WERI-Rb-1 (cell line): ENCODE measurements at regions not wholly inside any gene's neighbourhood (a gene's known extent, or its start where the extent isn't known, plus 50 kb on each side); places are given as distances from the start of the nearest gene placed in this dataset.

Source experiments
- DNase-seq: peaks from one replicate; pipeline ENCODE4 v3.0.0-alpha.2; 2020
- H3K27ac ChIP-seq: fragments of 250-450 bp; sonication (Bioruptor Pico); 2 replicates; pipeline ENCODE4 v1.5.1; 2020; ENCODE audit warnings: mild to moderate bottlenecking, moderate library complexity
- H3K27me3 ChIP-seq: fragments of 250-450 bp; sonication (Bioruptor Pico); 2 replicates; pipeline ENCODE4 v1.5.1; 2021; ENCODE audit warnings: mild to moderate bottlenecking, low read depth, moderate library complexity; ENCODE audit not compliant: insufficient read depth, severe bottlenecking
- H3K36me3 ChIP-seq: fragments of 250-450 bp; sonication (Bioruptor Pico); 2 replicates; pipeline ENCODE4 v1.5.1; 2020; ENCODE audit warnings: mild to moderate bottlenecking, moderate library complexity
- H3K4me3 ChIP-seq: 2 replicates; pipeline ENCODE4 v1.5.1; 2011; ENCODE audit warnings: low read depth, mild to moderate bottlenecking, control low read depth, low read length
- H3K9me3 ChIP-seq: fragments of 250-450 bp; sonication (Bioruptor Pico); 2 replicates; pipeline ENCODE4 v1.5.1; 2021; ENCODE audit warnings: mild to moderate bottlenecking, moderate library complexity; ENCODE audit not compliant: severe bottlenecking
- TF ChIP-seq, protein P1 (sequence below): IDR thresholded peaks from 2 replicates; pipeline ENCODE4 v1.5.1; 2011; ENCODE audit warnings: low read depth, mild to moderate bottlenecking, control low read depth, inconsistent platforms, low read length

DNA sequence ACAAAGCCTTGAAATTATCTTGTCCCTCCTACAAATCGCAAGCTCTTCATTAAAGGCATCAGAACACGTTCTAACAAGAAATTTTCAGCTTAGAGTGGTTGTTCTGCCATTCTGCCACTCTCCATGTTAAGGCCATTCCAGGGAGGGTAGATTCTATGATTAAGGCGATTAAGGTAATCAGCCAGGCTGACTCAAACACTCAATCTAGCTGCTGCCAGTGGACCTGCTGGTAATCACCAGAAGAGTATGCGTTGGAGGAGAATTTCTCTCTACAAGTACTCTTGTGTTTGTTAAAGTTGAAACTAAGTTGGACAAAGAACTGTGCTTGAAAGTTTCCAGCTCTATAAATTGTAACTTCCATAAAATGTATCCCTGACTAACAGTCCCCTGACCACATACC lies 149.2 kb upstream of the COL1A2 start:
- H3K9me3 ChIP-seq: no peaks in the 10 kb centered on the region
- peak overlapping the region; percentile 7; the same call in 1 of the 2 replicates for H3K27ac ChIP-seq
- H3K4me3 ChIP-seq: peak overlapping the region; percentile 20; the same call in 1 of the 2 replicates
- no peaks in the 10 kb centered on the region for H3K36me3 ChIP-seq
- peak; percentile 57 for DNase-seq
- TF ChIP-seq, protein P1, sequence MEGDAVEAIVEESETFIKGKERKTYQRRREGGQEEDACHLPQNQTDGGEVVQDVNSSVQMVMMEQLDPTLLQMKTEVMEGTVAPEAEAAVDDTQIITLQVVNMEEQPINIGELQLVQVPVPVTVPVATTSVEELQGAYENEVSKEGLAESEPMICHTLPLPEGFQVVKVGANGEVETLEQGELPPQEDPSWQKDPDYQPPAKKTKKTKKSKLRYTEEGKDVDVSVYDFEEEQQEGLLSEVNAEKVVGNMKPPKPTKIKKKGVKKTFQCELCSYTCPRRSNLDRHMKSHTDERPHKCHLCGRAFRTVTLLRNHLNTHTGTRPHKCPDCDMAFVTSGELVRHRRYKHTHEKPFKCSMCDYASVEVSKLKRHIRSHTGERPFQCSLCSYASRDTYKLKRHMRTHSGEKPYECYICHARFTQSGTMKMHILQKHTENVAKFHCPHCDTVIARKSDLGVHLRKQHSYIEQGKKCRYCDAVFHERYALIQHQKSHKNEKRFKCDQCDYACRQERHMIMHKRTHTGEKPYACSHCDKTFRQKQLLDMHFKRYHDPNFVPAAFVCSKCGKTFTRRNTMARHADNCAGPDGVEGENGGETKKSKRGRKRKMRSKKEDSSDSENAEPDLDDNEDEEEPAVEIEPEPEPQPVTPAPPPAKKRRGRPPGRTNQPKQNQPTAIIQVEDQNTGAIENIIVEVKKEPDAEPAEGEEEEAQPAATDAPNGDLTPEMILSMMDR: no peak
- H3K27me3 ChIP-seq: no peaks in the 10 kb centered on the region

DNA sequence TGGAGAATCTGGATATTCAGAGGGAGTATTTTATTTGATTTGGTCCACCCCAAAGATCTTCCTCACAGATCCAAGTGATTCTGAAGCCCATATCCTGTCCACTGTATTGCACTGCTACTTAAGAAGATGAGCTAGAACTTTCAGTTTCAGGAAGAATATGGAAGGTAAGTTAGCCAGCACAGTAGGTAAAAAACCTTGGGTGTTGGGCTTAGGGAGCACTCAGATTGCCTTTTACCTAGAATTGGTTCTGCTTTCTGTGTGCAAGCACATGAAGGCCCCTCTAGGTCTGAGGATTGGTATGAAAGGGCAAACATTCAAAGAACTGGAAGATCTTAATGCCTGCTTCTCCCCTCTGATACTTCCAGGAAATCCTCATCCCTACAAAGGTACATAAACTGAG lies 146.7 kb upstream of the COL1A2 start:
- Histone ChIP-seq H3K36me3 (no peaks in the 10 kb centered on the region), H3K27me3 (no peaks in the 10 kb centered on the region), H3K4me3 (no peak overlapping the region), H3K27ac (no peak overlapping the region), H3K9me3 (no peaks in the 10 kb centered on the region)
- no peak for DNase-seq
- TF ChIP-seq, protein P1: no peak

DNA sequence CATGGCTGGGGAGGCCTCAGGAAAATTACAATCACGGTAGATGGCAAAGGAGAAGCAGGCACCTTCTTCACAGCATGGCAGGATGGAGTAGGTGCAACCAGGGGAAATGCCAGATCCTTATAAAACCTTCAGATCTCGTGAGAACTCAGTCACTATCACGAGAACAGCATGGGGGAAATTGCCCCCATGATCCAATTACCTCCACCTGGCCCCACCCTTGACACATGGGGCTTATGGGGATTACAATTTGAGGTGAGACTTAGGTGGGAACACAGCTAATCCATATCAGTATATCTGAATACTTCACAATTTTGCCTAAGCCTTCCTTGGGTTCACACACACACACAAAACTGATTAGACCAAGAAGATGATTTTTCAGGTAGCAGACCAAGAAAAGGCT lies 145.1 kb upstream of the COL1A2 start:
- TF ChIP-seq, protein P1: no peak
- H3K4me3 ChIP-seq: peak overlapping the region; percentile 41
- no peaks in the 10 kb centered on the region for H3K9me3 ChIP-seq
- H3K27ac ChIP-seq: peak overlapping the region; percentile 44
- DNase-seq: peak; percentile 78
- no peaks in the 10 kb centered on the region for H3K27me3 ChIP-seq
- no peaks in the 10 kb centered on the region for H3K36me3 ChIP-seq

DNA sequence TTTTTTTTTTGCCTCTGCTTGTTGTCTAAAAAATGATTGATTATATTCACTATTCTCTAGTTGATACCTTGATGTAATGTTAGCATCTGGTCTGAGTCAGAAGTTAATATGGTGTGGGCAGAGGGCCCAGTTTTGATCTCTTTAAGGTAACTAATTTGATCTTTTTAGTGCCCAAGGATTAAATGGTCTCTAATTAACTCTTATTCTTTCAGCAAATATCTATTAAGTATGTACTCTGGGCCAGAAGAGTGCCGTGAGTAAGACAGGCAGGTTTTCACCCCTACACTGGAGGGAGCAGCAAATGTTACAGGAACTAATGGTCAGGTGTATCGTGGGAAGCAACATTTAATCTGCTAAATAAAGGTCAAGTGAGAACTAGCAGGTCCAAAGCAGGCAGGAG lies 144.6 kb upstream of the COL1A2 start:
- no peak for DNase-seq
- Histone ChIP-seq H3K27ac (peak overlapping the region; percentile 8; the same call in 1 of the 2 replicates), H3K36me3 (no peaks in the 10 kb centered on the region), H3K4me3 (peak overlapping the region; percentile 41; the same call in 1 of the 2 replicates), H3K27me3 (no peaks in the 10 kb centered on the region), H3K9me3 (no peaks in the 10 kb centered on the region)
- TF ChIP-seq, protein P1: no peak

DNA sequence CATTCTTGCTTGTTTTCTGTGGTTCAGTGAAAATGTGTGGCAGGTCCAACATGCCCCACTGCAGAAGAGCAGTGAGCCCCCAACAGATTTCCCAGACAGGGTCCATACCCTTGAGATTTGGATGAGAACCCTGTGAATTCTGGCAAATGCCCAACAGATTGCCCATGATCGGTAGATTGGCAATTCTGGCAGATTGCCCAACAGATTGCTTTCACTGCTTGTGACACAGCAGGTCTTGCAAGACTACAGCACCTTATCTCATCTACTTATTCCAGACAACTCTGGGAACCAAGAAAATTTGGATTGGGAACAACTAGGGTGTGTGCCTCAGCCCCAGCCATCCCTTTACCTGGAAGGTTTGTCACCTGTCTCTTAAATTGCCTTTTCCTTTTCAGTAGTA lies 143.7 kb upstream of the COL1A2 start:
- Histone ChIP-seq H3K27me3 (no peaks in the 10 kb centered on the region), H3K9me3 (no peaks in the 10 kb centered on the region), H3K36me3 (no peaks in the 10 kb centered on the region), H3K4me3 (no peak overlapping the region), H3K27ac (peak overlapping the region; percentile 8; the same call in 1 of the 2 replicates)
- TF ChIP-seq, protein P1: no peak
- DNase-seq: no peak

DNA sequence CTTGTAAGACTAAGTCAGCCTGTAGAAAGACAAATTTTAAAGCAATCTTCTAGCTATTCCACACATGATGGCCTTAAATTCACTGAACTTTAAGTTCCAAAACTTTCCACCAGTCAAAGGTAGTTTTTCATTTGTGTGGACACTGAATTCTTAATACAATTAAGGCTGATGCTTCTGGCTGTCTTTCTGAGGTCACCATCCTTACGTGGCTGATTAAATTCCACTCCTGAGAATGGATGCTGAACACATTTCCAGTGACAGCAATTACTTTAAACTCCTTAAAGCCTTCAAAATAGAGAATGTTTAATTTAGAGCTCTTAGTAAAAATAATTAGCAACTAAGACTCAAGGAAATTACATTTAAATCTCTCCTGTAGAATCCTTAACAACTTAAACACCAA lies 142.6 kb upstream of the COL1A2 start:
- no peak overlapping the region for H3K4me3 ChIP-seq
- H3K36me3 ChIP-seq: no peaks in the 10 kb centered on the region
- no peak for DNase-seq
- no peaks in the 10 kb centered on the region for H3K27me3 ChIP-seq
- H3K27ac ChIP-seq: no peak overlapping the region
- TF ChIP-seq, protein P1: no peak
- no peaks in the 10 kb centered on the region for H3K9me3 ChIP-seq
